LHCN-M2 (cell line): ENCODE measurements at regions not wholly inside any gene's neighbourhood (a gene's known extent, or its start where the extent isn't known, plus 50 kb on each side); places are given as distances from the start of the nearest gene placed in this dataset.
"Not testable (repeated sequence)": the region's sequence is repeated elsewhere in the genome, so short reads cannot be mapped to it uniquely, and the experiment has no call there.

ENCODE experiments used
- DNase-seq: peaks from one replicate; pipeline ENCODE4 v3.0.0-alpha.2; 2012; ENCODE audit warnings: low read depth

GRCh38 chr18:22737054-22737453 lies 196.1 kb upstream of the RBBP8 start:
- DNase-seq: no peak

GRCh38 chr18:22739061-22739642 lies 194.0 kb upstream of the RBBP8 start:
- DNase-seq: no peak

- no peak for DNase-seq
Measured at GRCh38 chr18:22739789-22740188, 193.3 kb upstream of the RBBP8 start.

- DNase-seq: no peak
Measured at GRCh38 chr18:22741318-22741717, 191.8 kb upstream of the RBBP8 start.

GRCh38 chr18:22742409-22742808 lies 190.7 kb upstream of the RBBP8 start:
- DNase-seq: no peak

GRCh38 chr18:22745966-22746365 lies 187.2 kb upstream of the RBBP8 start:
- DNase-seq: no peak

GRCh38 chr18:22752014-22752413 lies 181.1 kb upstream of the RBBP8 start:
- no peak for DNase-seq

- no peak for DNase-seq
Measured at GRCh38 chr18:22753130-22753831, 179.8 kb upstream of the RBBP8 start.

- not testable (repeated sequence) for DNase-seq
Measured at GRCh38 chr18:22764005-22764404, 169.1 kb upstream of the RBBP8 start.

GRCh38 chr18:22765896-22766295 lies 167.2 kb upstream of the RBBP8 start:
- DNase-seq: no peak

GRCh38 chr18:22767653-22768052 lies 165.5 kb upstream of the RBBP8 start:
- DNase-seq: no peak

- DNase-seq: no peak
Measured at GRCh38 chr18:22773944-22774343, 159.2 kb upstream of the RBBP8 start.

- no peak for DNase-seq
Measured at GRCh38 chr18:22778996-22779395, 154.1 kb upstream of the RBBP8 start.

GRCh38 chr18:22783245-22783644 lies 149.9 kb upstream of the RBBP8 start:
- DNase-seq: no peak

GRCh38 chr18:22783662-22784076 lies 149.5 kb upstream of the RBBP8 start:
- DNase-seq: no peak

GRCh38 chr18:22789052-22789451 lies 144.1 kb upstream of the RBBP8 start:
- no peak for DNase-seq

GRCh38 chr18:22789600-22789999 lies 143.5 kb upstream of the RBBP8 start:
- no peak for DNase-seq

GRCh38 chr18:22790545-22791309 lies 142.4 kb upstream of the RBBP8 start:
- no peak for DNase-seq

- no peak for DNase-seq
Measured at GRCh38 chr18:22791310-22791610, 141.9 kb upstream of the RBBP8 start.

- no peak for DNase-seq
Measured at GRCh38 chr18:22796113-22796512, 137.0 kb upstream of the RBBP8 start.

GRCh38 chr18:22800551-22800951 lies 132.6 kb upstream of the RBBP8 start:
- DNase-seq: peak; percentile 6

GRCh38 chr18:22813648-22814328 lies 119.3 kb upstream of the RBBP8 start:
- DNase-seq: peak; percentile 26
